Endothelial cell (in vitro differentiated cells): ENCODE measurements at regions not wholly inside any gene's neighbourhood (a gene's known extent, or its start where the extent isn't known, plus 50 kb on each side); places are given as distances from the start of the nearest gene placed in this dataset.

Experiments used
- DNase-seq: peaks from one replicate; pipeline ENCODE4 v3.0.0; 2021; ENCODE audit warnings: low spot score
- H3K27ac Mint-ChIP-seq: one replicate; pipeline ENCODE4 v1.8.0; 2021; ENCODE audit warnings: mixed read lengths, inconsistent platforms; ENCODE audit not compliant: unreplicated experiment
- H3K27me3 Mint-ChIP-seq: one replicate; pipeline ENCODE4 v1.8.0; 2021; ENCODE audit warnings: mild to moderate bottlenecking, moderate library complexity, mixed read lengths, inconsistent platforms; ENCODE audit not compliant: unreplicated experiment
- H3K36me3 Mint-ChIP-seq: one replicate; pipeline ENCODE4 v1.8.0; 2021; ENCODE audit warnings: mild to moderate bottlenecking, low read depth, mixed read lengths, inconsistent platforms; ENCODE audit not compliant: unreplicated experiment
- H3K4me1 Mint-ChIP-seq: one replicate; pipeline ENCODE4 v1.8.0; 2021; ENCODE audit warnings: mild to moderate bottlenecking, mixed read lengths, inconsistent platforms; ENCODE audit not compliant: unreplicated experiment
- H3K4me3 Mint-ChIP-seq: one replicate; pipeline ENCODE4 v1.8.0; 2021; ENCODE audit warnings: mild to moderate bottlenecking, mixed read lengths, inconsistent platforms; ENCODE audit not compliant: unreplicated experiment
- H3K9me3 Mint-ChIP-seq: one replicate; pipeline ENCODE4 v1.8.0; 2021; ENCODE audit warnings: mixed read lengths, inconsistent platforms; ENCODE audit not compliant: unreplicated experiment
- TF ChIP-seq, protein P1 (sequence below): fragments of 200-600 bp; sonication (generic); IDR thresholded peaks from one replicate; pipeline ENCODE4 v1.5.0; 2021; ENCODE audit warnings: antibody characterized with exemption; ENCODE audit not compliant: unreplicated experiment

DNA sequence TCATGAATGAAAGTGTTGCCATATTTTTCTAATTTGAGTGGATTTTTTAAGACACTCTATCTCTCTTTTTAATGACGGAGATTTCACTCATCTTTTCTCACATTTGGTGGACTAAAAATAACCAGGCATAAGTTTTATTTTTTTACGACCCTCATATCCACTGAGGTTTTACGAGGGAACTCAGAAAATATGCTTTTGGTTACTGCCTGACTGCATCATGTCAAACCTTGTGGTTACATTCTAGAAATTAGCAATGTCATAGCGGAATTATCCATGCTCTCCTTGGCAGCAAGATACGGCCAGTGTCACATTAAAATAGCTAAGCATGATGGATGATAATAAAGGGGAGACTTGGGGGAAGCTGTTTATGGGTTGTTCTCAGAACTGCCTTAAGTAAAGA lies 428.6 kb upstream of the FSHR start:
- Mint-ChIP-seq H3K36me3 (no peaks in the 10 kb centered on the region), H3K9me3 (no peaks in the 10 kb centered on the region), H3K27ac (no peak overlapping the region), H3K4me1 (no peaks in the 10 kb centered on the region), H3K27me3 (peaks cover 1% of the 10 kb centered on the region), H3K4me3 (no peak overlapping the region)
- DNase-seq = no peak
- TF ChIP-seq, protein P1, sequence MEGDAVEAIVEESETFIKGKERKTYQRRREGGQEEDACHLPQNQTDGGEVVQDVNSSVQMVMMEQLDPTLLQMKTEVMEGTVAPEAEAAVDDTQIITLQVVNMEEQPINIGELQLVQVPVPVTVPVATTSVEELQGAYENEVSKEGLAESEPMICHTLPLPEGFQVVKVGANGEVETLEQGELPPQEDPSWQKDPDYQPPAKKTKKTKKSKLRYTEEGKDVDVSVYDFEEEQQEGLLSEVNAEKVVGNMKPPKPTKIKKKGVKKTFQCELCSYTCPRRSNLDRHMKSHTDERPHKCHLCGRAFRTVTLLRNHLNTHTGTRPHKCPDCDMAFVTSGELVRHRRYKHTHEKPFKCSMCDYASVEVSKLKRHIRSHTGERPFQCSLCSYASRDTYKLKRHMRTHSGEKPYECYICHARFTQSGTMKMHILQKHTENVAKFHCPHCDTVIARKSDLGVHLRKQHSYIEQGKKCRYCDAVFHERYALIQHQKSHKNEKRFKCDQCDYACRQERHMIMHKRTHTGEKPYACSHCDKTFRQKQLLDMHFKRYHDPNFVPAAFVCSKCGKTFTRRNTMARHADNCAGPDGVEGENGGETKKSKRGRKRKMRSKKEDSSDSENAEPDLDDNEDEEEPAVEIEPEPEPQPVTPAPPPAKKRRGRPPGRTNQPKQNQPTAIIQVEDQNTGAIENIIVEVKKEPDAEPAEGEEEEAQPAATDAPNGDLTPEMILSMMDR = no peak

- H3K4me3 Mint-ChIP-seq = no peak overlapping the region
- H3K9me3 Mint-ChIP-seq = no peaks in the 10 kb centered on the region
- TF ChIP-seq, protein P1 = no peak
- H3K36me3 Mint-ChIP-seq = no peaks in the 10 kb centered on the region
- no peaks in the 10 kb centered on the region for H3K4me1 Mint-ChIP-seq
- DNase-seq = no peak
- H3K27me3 Mint-ChIP-seq = no peaks in the 10 kb centered on the region
- no peak overlapping the region for H3K27ac Mint-ChIP-seq
Measured at GRCh38 chr2:49577041-49577440, 422.7 kb upstream of the FSHR start.

DNA sequence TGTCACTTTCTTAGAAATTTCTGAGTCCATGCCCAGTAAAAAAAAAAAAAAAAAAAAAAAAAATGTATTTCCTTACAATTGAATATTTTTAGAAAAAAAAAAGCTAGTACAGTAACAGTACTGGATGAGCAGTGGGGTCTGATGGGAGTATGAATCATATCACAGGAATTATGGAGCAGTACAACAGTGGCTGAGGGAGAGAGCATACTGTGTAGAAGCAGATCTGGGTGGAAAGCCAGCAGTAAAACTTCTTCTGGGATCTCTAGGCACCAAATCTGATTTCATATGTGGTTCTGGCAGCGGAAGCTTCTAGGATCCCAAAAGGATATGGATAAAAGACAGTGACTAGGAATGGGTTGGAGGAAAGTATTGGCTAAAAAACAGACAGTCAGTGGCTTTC lies 414.9 kb upstream of the FSHR start:
- no peaks in the 10 kb centered on the region for H3K9me3 Mint-ChIP-seq
- no peak for DNase-seq
- no peaks in the 10 kb centered on the region for H3K27me3 Mint-ChIP-seq
- H3K4me1 Mint-ChIP-seq = no peaks in the 10 kb centered on the region
- H3K27ac Mint-ChIP-seq = no peak overlapping the region
- H3K36me3 Mint-ChIP-seq = no peaks in the 10 kb centered on the region
- TF ChIP-seq, protein P1 = no peak
- H3K4me3 Mint-ChIP-seq = no peak overlapping the region

GRCh38 chr2:49567811-49568600 lies 413.7 kb upstream of the FSHR start:
- TF ChIP-seq, protein P1 = no peak
- Mint-ChIP-seq H3K4me3 (no peak overlapping the region), H3K27ac (no peak overlapping the region), H3K9me3 (no peaks in the 10 kb centered on the region), H3K4me1 (no peaks in the 10 kb centered on the region), H3K36me3 (no peaks in the 10 kb centered on the region), H3K27me3 (no peaks in the 10 kb centered on the region)
- no peak for DNase-seq

- no peak overlapping the region for H3K4me3 Mint-ChIP-seq
- no peak overlapping the region for H3K27ac Mint-ChIP-seq
- H3K9me3 Mint-ChIP-seq = no peaks in the 10 kb centered on the region
- peaks cover 3% of the 10 kb centered on the region for H3K4me1 Mint-ChIP-seq
- H3K27me3 Mint-ChIP-seq = no peaks in the 10 kb centered on the region
- DNase-seq = no peak
- H3K36me3 Mint-ChIP-seq = no peaks in the 10 kb centered on the region
- TF ChIP-seq, protein P1 = no peak
Measured at GRCh38 chr2:49567021-49567420, 412.7 kb upstream of the FSHR start.
